ENCODE measurements at regions not wholly inside any gene's neighbourhood (a gene's known extent, or its start where the extent isn't known, plus 50 kb on each side); places are given as distances from the start of the nearest gene placed in this dataset.
"Not testable (repeated sequence)": the region's sequence is repeated elsewhere in the genome, so short reads cannot be mapped to it uniquely, and the experiment has no call there.

DNA sequence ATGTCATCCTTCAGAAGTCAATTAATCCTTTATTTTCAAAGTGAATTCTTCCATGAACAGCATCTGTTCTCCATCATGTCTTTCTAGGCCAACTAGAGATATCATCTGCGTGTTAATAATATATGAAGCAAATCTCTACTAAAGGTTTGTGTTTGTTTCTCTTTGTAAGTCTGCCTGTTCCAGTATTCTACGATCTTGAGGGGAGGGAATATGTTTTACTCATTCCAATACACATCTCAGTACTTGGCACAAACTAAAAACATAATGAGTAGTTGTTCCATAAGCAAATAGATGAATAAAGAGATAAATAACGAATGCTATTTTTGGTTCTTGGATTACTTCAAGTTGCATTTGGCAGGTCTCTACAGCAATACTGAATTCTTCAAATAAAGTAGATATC lies 470.7 kb upstream of the GRIN3A start:
- DNase-seq (ENCODE audit: low spot score), result no peak

DNA sequence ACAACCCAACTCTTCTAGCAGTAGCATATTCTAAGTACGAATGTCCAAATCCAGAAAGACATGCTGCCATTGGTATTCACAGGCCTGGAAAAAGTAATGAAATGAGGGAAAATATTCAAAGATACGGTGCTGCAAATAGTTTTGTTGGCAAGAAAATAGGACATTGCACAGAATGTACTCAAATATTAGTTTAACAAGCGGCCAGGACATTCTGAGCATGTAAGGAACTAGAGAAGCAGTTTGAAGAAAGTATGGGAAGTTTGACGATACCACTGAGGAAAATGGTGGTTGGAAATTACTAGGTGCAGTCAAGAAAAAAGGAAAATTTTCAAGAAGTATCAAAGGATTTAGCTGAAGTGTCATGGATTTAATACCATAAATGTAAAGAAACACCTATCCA lies 468.0 kb upstream of the GRIN3A start:
- in situ Hi-C loops (cut with MboI; ENCODE audit: low sequenced_read_pairs, unreplicated experiment), result no loop called here
- no peak for TF ChIP-seq CTCF (IDR thresholded peaks at IDR 0.05; ENCODE audit: borderline replicate concordance, control extremely low read depth, extremely low read depth, insufficient read depth, missing control alignments)

More for the DNA sequence above, 470.7 kb upstream of the GRIN3A start:
- no peak for TF ChIP-seq CTCF (IDR thresholded peaks at IDR 0.05; ENCODE audit: borderline replicate concordance, control extremely low read depth, extremely low read depth, insufficient read depth, missing control alignments)
- in situ Hi-C loops (cut with MboI; ENCODE audit: low sequenced_read_pairs, unreplicated experiment), result no loop called here

DNA sequence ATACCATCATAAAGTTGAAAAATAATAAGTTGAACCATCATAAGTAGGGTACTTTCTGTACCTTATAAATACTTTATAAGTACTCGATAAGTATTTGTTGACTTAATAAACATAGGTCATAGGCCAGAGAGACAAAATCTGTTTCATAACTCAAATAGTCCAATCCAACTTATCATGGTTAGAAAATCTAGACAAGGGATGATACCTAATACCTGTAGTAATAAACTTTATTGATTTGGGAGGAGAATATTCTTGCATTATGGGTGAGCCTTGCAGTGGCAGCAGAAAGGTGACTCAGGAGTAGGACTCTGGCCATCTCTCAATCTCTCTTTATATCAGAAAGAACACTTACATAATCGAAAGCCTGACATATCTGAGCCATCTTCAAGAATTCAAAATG lies 466.8 kb upstream of the GRIN3A start:
- in situ Hi-C loops (cut with MboI; ENCODE audit: low sequenced_read_pairs, unreplicated experiment), result no loop called here
- no peak for TF ChIP-seq CTCF (IDR thresholded peaks at IDR 0.05; ENCODE audit: borderline replicate concordance, control extremely low read depth, extremely low read depth, insufficient read depth, missing control alignments)
- no peak for DNase-seq (ENCODE audit: low spot score)

More for the DNA sequence above, 468.0 kb upstream of the GRIN3A start:
- no peak for DNase-seq (ENCODE audit: low spot score)

GRCh38 chr9:102202126-102202525 lies 463.7 kb upstream of the GRIN3A start:
- in situ Hi-C loops (cut with MboI; ENCODE audit: low sequenced_read_pairs, unreplicated experiment), result no loop called here
- TF ChIP-seq CTCF (IDR thresholded peaks at IDR 0.05; ENCODE audit: borderline replicate concordance, control extremely low read depth, extremely low read depth, insufficient read depth, missing control alignments), result no peak
- no peak for DNase-seq (ENCODE audit: low spot score)

GRCh38 chr9:102185962-102186361 lies 447.5 kb upstream of the GRIN3A start:
- in situ Hi-C loops (cut with MboI; ENCODE audit: low sequenced_read_pairs, unreplicated experiment), result no loop called here
- no peak for DNase-seq (ENCODE audit: low spot score)
- TF ChIP-seq CTCF (IDR thresholded peaks at IDR 0.05; ENCODE audit: borderline replicate concordance, control extremely low read depth, extremely low read depth, insufficient read depth, missing control alignments), result no peak

DNA sequence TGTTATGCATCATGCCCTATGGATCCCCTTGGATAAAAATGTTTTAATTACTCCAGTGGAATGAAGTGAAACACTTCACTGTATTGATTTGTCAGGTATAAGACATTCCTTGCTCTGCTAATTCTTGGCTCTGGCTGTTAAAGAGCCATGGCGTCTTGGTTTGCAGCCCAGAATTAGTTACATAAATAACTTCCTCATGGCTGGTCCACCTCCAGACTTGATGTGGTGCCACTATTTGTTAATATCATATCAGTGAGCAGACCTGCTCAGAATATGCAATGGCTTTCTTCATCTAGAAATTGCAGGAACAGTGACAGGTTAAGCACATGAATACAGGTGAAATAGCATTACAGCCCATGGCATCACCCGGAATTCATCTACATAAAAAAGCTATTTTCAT lies 446.9 kb upstream of the GRIN3A start:
- in situ Hi-C loops (cut with MboI; ENCODE audit: low sequenced_read_pairs, unreplicated experiment), result no loop called here
- DNase-seq (ENCODE audit: low spot score), result no peak
- no peak for TF ChIP-seq CTCF (IDR thresholded peaks at IDR 0.05; ENCODE audit: borderline replicate concordance, control extremely low read depth, extremely low read depth, insufficient read depth, missing control alignments)

DNA sequence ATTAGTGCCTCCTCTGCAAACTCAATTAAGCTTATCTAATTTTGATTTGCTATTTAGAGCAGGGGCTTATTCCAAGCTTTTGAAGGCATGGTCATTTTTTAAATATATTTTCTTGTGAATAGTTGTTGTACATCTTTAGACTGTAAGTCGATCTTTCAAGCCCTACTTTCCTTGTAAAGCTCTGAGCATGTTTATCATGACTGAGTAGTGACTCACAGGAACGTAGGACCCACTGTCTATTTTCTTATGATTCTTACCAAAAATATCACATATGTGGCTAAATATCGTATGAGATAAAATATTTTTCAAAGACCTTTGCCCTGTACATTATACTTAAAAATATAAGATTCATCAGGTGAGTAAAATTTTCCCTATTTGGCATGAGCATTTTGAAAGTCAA lies 440.4 kb upstream of the GRIN3A start:
- no peak for DNase-seq (ENCODE audit: low spot score)
- in situ Hi-C loops (cut with MboI; ENCODE audit: low sequenced_read_pairs, unreplicated experiment), result no loop called here
- no peak for TF ChIP-seq CTCF (IDR thresholded peaks at IDR 0.05; ENCODE audit: borderline replicate concordance, control extremely low read depth, extremely low read depth, insufficient read depth, missing control alignments)

- DNase-seq (ENCODE audit: low spot score); in situ Hi-C loops (cut with MboI; ENCODE audit: low sequenced_read_pairs, unreplicated experiment): not testable (repeated sequence)
Measured at GRCh38 chr9:102174202-102174601, 435.8 kb upstream of the GRIN3A start.

Data from GM13976 (cell line).